ENCODE measurements at regions not wholly inside any gene's neighbourhood (a gene's known extent, or its start where the extent isn't known, plus 50 kb on each side); places are given as distances from the start of the nearest gene placed in this dataset.

DNA sequence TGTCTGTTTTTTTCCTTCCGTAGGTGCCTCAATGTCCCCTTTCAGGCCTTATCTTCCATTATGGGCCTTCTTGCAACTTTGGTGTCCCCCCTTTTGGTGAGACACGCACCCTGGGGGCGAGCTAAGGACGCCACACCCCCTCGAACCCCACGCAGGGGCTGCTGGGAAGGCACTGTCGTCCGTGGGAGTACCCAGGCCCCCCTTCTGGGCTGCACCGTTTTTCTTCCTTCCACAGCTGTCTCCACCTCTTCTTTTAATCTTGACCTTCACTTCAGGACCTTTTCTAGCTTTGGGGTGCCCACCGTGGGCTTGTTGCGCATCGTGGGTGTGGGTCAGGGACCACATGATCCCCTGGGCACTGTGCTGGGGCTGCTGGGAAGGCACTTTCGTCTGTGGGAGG lies 271.8 kb downstream of the ALG10 start:
- no peak for DNase-seq

- no peak for DNase-seq
These were observed 272.5 kb downstream of the ALG10 start for GRCh38 chr12:34294671-34295365.

- no peak for DNase-seq
These were observed 273.3 kb downstream of the ALG10 start for GRCh38 chr12:34295366-34296142.

DNA sequence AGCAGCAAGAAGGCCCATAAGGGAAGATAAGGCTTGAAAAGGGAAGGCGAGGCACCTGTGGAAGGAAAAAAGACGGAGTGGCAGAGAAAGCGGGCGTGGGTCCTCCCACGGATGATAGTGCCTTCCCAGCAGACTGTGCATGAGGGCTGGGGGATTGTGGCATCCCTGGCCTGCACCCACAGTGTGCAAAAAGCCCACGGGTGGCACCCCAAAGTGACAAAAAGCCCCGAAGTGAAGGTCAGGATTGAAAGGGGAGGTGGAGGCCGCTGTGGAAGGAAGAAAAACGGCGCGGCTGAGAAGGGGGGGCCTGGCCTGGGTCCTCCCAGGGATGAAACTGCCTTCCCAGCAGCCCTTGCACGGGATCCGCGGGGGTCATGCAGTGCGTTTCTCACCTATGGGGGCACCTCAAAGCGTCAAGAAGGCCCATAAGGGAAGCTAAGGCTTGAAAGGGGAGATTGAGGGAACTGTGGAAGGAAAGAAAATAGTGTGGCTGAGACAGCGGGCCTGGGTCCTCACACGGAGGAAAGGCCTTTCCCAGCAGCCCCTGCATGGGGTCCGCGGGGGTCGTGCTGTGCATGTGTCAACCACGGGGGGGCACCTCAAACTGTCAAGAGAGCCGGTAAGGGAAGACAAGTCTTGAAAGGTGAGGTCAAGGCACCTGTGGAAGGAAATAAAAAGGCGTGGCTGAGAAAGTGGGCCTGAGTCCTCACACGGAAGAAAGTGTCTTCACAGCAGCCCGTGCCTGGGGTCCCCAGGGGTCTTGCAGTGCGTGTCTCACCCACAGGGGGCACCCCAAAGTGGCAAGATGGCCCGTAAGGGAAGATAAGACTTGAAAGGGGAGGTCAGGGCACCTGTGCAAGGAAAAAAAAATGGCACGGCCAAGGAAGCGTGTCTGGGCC lies 274.1 kb downstream of the ALG10 start:
- no peak for DNase-seq

GRCh38 chr12:34297126-34297789 lies 275.0 kb downstream of the ALG10 start:
- no peak for DNase-seq

DNA sequence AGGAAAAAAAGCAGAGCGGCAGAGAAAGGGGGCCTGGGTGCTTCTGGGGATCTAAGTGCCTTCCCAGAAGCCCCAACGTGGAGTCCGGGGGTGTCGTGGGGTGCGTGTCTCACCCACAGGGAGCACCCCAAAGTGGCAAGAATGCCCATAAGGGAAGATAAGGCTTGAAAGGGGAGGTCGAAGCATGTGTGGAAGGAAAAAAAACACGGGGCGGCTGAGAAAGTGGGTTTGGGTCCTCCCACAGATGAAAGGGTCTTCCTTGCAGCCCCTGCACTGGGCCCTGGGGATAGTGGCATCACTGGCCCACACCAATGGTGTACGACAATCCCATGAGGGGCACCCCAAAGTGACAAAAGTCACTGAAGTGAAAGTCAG lies 275.5 kb downstream of the ALG10 start:
- no peak for DNase-seq

GRCh38 chr12:34298176-34298970 lies 276.1 kb downstream of the ALG10 start:
- no peak for DNase-seq

DNA sequence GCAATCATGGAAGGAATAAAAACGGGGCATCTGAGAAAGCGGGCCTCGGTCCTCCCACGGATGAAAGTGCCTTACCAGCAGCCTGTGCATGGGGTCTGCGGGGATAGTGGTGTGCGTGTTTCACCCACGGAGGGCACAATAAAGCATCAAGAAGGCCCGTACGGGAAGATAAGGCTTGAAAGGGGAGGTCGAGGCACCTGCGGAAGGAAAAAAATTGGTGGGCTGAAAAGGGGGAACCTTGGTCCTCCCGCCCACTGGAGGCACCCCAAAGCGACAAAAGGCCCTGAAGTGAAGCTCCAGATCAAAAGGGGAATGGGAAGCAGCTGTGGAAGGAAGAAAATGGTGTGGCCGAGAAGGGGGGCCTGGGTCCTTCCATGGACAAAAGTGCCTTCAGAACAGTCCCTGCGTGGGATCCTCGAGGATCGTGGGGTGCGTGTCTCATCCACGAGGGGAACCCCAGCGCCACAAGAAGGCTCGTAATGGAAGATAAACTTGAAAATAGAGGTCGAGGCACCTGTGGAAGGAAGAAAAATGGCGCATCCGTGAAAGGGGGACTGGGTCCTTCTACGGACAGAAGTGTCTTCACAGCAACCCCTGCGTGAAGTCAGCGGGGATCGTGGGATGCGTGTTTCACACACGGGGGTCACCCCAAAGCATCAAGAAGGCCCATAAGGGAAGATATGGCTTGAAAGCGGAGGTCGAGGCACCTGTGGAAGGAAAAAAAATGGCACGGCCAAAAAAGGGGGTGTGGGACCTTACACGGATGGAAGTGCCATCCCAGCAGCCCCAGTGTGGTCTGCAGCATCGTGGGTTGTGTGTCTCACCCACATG lies 276.9 kb downstream of the ALG10 start:
- DNase-seq, result no peak

- DNase-seq, result no peak
These were observed 277.5 kb downstream of the ALG10 start for GRCh38 chr12:34299802-34300193.

GRCh38 chr12:34300376-34301250 lies 278.3 kb downstream of the ALG10 start:
- DNase-seq, result no peak

- no peak for DNase-seq
These were observed 279.2 kb downstream of the ALG10 start for GRCh38 chr12:34301251-34302130.

GRCh38 chr12:34302131-34302885 lies 280.0 kb downstream of the ALG10 start:
- no peak for DNase-seq

DNA sequence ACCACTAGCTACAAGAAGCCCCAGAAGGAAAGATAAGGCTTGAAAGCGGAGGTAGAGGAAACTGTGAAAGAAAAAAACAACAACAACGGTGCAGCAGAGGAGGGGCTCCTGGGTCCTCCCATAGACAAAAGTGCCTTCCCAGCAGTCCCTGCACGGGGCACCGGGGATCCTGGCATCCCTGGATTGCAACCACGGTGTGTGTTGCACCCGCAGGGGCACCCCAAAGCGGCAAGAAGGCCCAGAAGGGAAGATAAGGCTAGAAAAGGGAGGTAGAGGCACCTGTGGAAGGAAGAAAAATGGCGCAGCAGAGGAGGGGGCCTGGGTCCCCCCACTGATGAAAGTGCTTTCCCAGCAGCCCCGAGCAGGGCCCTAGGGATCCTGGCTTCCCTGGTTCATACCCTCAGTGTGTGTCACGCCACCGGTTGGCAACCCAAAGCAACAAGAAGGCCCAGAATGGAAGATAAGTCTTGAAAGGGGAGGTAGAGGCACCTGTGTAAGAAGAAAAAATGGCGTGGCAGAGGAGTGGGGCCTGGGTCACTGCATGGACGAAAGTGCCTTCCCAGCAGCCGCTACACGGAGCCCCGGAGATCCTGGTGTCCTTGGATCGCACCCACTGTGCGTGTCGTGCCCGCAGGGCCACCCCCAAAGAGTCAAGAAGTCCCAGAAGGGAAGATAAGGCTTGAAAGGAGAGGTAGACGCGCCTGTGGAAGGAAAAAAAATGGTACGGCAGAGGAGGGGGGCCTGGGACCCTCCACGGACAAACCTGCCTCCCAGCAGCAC lies 281.0 kb downstream of the ALG10 start:
- DNase-seq, result no peak

GRCh38 chr12:34304001-34304400 lies 281.7 kb downstream of the ALG10 start:
- DNase-seq, result no peak

- no peak for DNase-seq
These were observed 282.2 kb downstream of the ALG10 start for GRCh38 chr12:34304546-34304945.

GRCh38 chr12:34305176-34305575 lies 282.9 kb downstream of the ALG10 start:
- DNase-seq, result no peak

GRCh38 chr12:34306133-34306830 lies 284.0 kb downstream of the ALG10 start:
- DNase-seq, result no peak
